ENCODE measurements at regions not wholly inside any gene's neighbourhood (a gene's known extent, or its start where the extent isn't known, plus 50 kb on each side); places are given as distances from the start of the nearest gene placed in this dataset.

- Histone ChIP-seq H3K27me3 (ENCODE audit: control insufficient read depth, insufficient read depth, low read length) (no peaks in the 10 kb centered on the region), H3K36me3 (ENCODE audit: control insufficient read depth, insufficient read depth, low read length) (no peaks in the 10 kb centered on the region), H3K4me3 (ENCODE audit: low read depth, low read length) (no peak overlapping the region)
- no peak for TF ChIP-seq CTCF (IDR thresholded peaks at IDR 0.05; ENCODE audit: insufficient read depth, low read length, poor library complexity, severe bottlenecking)
- DNase-seq (ENCODE audit: low read depth) = no peak
Measured at GRCh38 chr5:39980056-39980455, 555.3 kb upstream of the DAB2 start.

- TF ChIP-seq CTCF (IDR thresholded peaks at IDR 0.05; ENCODE audit: insufficient read depth, low read length, poor library complexity, severe bottlenecking) = no peak
- H3K4me3 ChIP-seq (ENCODE audit: low read depth, low read length) = no peak overlapping the region
- DNase-seq (ENCODE audit: low read depth) = no peak
- no peaks in the 10 kb centered on the region for H3K36me3 ChIP-seq (ENCODE audit: control insufficient read depth, insufficient read depth, low read length)
- no peaks in the 10 kb centered on the region for H3K27me3 ChIP-seq (ENCODE audit: control insufficient read depth, insufficient read depth, low read length)
Measured at GRCh38 chr5:39977066-39977655, 552.4 kb upstream of the DAB2 start.

GRCh38 chr5:39970117-39970798 is 545.5 kb upstream of the DAB2 start:
- H3K4me3 ChIP-seq (ENCODE audit: low read depth, low read length) = no peak overlapping the region
- H3K27me3 ChIP-seq (ENCODE audit: control insufficient read depth, insufficient read depth, low read length) = no peaks in the 10 kb centered on the region
- DNase-seq (ENCODE audit: low read depth) = no peak
- H3K36me3 ChIP-seq (ENCODE audit: control insufficient read depth, insufficient read depth, low read length) = no peaks in the 10 kb centered on the region
- TF ChIP-seq CTCF (IDR thresholded peaks at IDR 0.05; ENCODE audit: insufficient read depth, low read length, poor library complexity, severe bottlenecking) = no peak

GRCh38 chr5:39968381-39968780 is 543.6 kb upstream of the DAB2 start:
- no peak overlapping the region for H3K4me3 ChIP-seq (ENCODE audit: low read depth, low read length)
- TF ChIP-seq CTCF (IDR thresholded peaks at IDR 0.05; ENCODE audit: insufficient read depth, low read length, poor library complexity, severe bottlenecking) = no peak
- H3K27me3 ChIP-seq (ENCODE audit: control insufficient read depth, insufficient read depth, low read length) = no peaks in the 10 kb centered on the region
- no peaks in the 10 kb centered on the region for H3K36me3 ChIP-seq (ENCODE audit: control insufficient read depth, insufficient read depth, low read length)
- DNase-seq (ENCODE audit: low read depth) = no peak

GRCh38 chr5:39955156-39955555 is 530.4 kb upstream of the DAB2 start:
- Histone ChIP-seq H3K4me3 (ENCODE audit: low read depth, low read length) (no peak overlapping the region), H3K36me3 (ENCODE audit: control insufficient read depth, insufficient read depth, low read length) (no peaks in the 10 kb centered on the region), H3K27me3 (ENCODE audit: control insufficient read depth, insufficient read depth, low read length) (no peaks in the 10 kb centered on the region)
- no peak for DNase-seq (ENCODE audit: low read depth)
- TF ChIP-seq CTCF (IDR thresholded peaks at IDR 0.05; ENCODE audit: insufficient read depth, low read length, poor library complexity, severe bottlenecking) = no peak

- no peak for DNase-seq (ENCODE audit: low read depth)
- TF ChIP-seq CTCF (IDR thresholded peaks at IDR 0.05; ENCODE audit: insufficient read depth, low read length, poor library complexity, severe bottlenecking) = no peak
- Histone ChIP-seq H3K27me3 (ENCODE audit: control insufficient read depth, insufficient read depth, low read length) (no peaks in the 10 kb centered on the region), H3K36me3 (ENCODE audit: control insufficient read depth, insufficient read depth, low read length) (no peaks in the 10 kb centered on the region), H3K4me3 (ENCODE audit: low read depth, low read length) (no peak overlapping the region)
Measured at GRCh38 chr5:39951070-39951469, 526.3 kb upstream of the DAB2 start.

All from kidney epithelial cell (primary cell).